ENCODE measurements at regions not wholly inside any gene's neighbourhood (a gene's known extent, or its start where the extent isn't known, plus 50 kb on each side); places are given as distances from the start of the nearest gene placed in this dataset.

GRCh38 chr13:81659984-81660383 is 1319.1 kb upstream of the SPRY2 start:
- intact Hi-C loops (cut with DNase I): no loop called here
- no peak for DNase-seq
- no peak for ATAC-seq

DNA sequence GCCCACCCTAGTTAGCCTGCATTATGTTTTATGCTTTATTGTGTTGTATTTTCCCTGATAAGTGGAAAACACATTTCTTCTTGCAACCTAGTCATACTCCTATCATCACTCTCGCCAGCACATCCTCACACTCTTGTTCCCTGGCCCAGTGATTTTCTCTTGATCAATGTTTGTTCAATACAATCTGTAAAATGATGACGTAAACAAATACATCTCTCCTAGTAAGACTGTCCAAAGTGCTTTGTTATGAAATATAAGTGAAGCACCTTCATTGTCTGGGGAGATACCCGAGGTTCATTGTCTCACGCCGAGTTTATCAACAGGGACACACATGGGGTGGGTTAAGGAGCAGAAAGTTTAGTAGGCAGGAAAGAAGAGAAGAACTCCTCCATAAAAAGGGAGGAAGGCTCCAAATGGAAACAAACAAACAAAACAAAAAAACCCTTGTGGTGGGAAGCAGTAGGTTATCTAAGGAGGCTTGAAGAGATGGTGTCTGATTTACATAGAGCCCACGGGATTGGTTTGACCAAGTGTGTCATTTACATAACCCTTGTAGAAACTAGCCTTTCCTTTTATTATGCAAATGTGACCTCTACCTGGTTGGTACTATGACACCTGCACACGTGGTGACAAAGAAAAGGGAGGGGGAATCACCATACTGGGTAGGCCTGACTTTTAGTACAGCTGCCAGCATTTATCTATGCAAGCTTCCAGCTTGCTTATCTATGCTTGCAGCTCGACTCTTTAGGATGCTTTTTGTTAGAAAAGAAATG is 1317.9 kb upstream of the SPRY2 start:
- DNase-seq: no peak
- intact Hi-C loops (cut with DNase I): no loop called here
- no peak for ATAC-seq

- intact Hi-C loops (cut with DNase I): no loop called here
- ATAC-seq (no peak), DNase-seq (no peak)
Measured at GRCh38 chr13:81639984-81640582, 1299.2 kb upstream of the SPRY2 start.

DNA sequence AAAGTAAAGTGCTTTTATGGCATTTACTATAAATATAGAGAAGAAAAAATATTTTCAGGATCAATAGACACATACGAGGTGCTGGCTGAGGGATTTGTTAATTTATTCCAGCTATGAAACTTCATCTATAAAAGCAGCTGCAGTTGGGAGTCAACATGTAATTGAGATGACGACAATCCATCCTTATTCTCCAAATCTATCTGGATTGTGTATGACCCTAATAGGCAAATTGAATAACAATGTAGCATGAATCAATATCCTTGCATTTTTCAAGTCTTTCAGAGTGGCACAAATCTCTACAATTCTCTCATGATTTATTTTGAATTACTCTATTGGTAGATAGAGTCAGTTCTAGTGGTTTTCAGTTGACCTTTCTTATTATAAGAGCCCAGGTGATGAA is 1296.5 kb upstream of the SPRY2 start:
- no peak for DNase-seq
- ATAC-seq: no peak
- intact Hi-C loops (cut with DNase I): no loop called here

GRCh38 chr13:81636120-81636519 is 1295.2 kb upstream of the SPRY2 start:
- intact Hi-C loops (cut with DNase I): no loop called here
- ATAC-seq (no peak), DNase-seq (no peak)

DNA sequence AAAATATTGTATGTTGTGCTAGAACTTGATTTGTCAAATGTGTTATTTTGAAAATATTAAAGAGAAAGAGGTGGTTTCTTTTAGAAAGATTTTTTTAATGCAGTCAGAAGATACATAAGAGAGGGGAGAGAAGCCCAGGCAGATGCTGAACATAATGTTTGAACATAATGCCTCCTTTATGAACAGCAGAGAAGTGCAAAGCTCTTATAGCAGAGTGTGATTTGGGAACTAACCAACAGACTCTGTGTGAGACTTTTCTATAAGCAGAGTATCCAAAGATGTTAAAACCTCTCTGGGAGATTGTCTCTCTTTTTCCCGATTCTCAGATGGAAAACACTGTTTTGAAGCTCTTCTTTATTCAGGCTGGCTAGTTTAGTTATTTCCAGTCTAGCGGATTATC is 1274.1 kb upstream of the SPRY2 start:
- ATAC-seq (no peak), DNase-seq (no peak)
- intact Hi-C loops (cut with DNase I): no loop called here

- ATAC-seq: no peak
- intact Hi-C loops (cut with DNase I): no loop called here
- DNase-seq: no peak
Measured at GRCh38 chr13:81610644-81611043, 1269.7 kb upstream of the SPRY2 start.

GRCh38 chr13:81609335-81609734 is 1268.4 kb upstream of the SPRY2 start:
- intact Hi-C loops (cut with DNase I): no loop called here
- DNase-seq (no peak), ATAC-seq (no peak)

DNA sequence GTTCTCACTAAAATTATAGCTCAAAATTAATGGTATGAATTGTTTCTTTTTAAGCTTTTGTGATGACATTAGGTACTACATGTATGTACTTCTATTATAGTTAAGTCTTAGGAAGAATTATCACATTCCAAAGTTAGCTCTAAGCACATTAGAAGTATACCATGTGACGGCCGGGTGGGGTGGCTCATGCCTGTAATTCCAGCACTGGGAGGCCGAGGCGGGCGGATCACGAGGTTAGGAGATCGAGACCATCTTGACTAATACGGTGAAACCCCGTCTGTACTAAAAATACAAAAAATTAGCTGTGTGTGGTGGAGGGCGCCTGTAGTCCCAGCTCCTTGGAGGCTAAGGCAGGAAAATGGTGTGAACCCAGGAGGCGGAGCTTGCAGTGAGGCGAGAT is 1265.1 kb upstream of the SPRY2 start:
- intact Hi-C loops (cut with DNase I): no loop called here
- ATAC-seq (no peak), DNase-seq (no peak)

DNA sequence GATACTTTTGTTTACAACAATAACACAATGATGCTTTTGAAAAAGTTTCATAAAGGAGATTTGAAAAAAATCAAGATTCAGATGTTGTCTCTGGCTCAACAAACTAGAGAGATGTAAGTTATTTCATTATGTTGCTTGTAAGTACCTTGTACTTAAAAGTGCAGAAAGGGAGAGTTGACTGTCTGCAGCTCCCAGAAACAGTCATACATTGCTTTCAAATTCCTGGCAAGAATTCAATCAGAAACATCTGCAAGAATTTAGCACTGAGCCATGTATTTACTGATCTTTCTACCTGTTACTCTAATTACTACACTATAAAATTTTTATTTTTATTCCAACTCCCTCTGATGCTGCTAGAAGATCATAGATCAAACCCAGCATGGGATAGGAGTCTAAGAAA is 1261.3 kb upstream of the SPRY2 start:
- intact Hi-C loops (cut with DNase I): no loop called here
- ATAC-seq (no peak), DNase-seq (no peak)

- intact Hi-C loops (cut with DNase I): no loop called here
- ATAC-seq (no peak), DNase-seq (no peak)
Measured at GRCh38 chr13:81597101-81597500, 1256.2 kb upstream of the SPRY2 start.

DNA sequence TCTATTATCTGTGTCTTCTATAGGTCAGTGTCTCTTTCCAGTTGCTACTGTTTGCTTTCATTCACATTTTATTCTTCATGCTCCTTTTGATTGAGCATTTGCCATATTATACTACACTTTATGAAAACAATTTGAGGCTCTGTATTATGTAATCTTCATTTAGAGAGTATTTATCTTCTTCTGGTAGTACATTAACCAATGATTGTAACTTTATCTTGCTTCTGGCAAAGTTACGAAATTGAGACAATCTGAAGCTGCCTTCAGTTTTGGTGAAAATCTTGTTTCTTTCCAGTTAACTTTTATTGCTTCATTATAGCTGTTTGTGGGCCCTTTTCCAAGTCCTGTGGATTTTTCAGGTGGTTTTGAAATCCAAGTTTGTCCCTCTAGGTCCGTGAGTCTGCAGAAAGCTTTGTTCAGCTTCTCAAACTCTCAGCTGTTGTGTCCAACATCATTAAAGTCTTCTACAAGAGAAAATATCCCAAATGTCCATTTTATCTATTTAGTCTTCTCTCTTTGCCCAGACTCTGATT is 1255.4 kb upstream of the SPRY2 start:
- ATAC-seq (no peak), DNase-seq (no peak)
- intact Hi-C loops (cut with DNase I): no loop called here

DNA sequence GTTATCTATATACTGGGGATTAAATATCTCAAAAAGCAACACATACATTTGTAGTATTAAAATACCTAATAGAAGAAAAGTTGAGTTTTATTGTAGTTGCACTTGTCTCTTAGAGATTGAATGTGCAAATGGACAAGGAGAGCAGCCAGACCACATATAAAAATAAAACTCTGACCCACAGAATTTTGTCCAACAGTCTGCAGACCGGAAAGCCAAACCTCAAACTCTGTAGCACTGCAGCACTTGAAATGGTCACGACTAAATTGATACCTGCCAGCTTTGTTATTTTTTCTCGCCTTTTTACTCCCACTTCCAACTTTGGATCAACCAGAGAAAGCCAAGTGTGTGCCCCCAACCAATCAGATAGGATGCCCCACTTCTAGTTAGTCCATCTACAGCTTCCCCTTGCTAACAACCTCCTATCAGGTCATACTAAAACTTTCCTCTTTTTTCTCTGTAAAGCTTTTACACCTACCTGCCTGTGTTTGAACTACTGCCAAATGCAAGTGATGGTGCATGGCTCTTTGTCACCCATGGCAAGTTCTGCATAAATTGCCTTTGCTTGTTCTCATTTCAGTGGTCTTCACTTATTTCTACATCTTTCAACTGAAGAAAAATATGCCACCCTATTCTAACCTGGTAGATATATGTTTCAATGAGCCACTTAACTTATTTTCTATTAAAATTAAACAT is 1250.7 kb upstream of the SPRY2 start:
- no peak for ATAC-seq
- DNase-seq: no peak
- intact Hi-C loops (cut with DNase I): no loop called here

- no peak for ATAC-seq
- intact Hi-C loops (cut with DNase I): no loop called here
- no peak for DNase-seq
Measured at GRCh38 chr13:81582381-81582780, 1241.5 kb upstream of the SPRY2 start.

DNA sequence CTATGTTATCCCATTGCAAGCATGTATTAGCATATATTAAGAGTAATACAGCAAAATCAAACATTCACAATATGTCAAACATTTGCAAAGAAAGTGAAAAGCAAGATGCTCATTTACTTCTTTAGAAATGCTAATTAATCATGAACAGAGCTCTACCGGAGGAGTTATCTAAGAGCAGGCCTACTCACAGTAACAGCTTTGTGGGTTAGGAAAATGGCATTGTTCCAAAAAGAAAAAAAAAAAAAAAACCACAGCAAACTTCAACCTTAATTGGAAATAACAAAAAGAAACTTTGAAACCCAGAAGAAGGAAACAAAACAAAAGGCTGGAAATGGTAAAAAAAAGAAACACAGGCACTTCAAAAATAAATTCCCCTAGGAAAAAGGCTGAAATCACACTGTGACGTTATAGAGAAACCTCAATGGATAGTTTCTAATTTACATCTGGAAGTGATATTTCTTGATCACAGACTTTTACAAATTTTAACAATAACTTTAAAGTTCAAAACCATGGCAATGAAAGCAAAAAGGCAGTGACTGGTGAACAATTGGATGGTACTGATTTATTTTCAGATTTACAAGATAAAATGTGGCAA is 1236.8 kb upstream of the SPRY2 start:
- DNase-seq (no peak), ATAC-seq (no peak)
- intact Hi-C loops (cut with DNase I): no loop called here

DNA sequence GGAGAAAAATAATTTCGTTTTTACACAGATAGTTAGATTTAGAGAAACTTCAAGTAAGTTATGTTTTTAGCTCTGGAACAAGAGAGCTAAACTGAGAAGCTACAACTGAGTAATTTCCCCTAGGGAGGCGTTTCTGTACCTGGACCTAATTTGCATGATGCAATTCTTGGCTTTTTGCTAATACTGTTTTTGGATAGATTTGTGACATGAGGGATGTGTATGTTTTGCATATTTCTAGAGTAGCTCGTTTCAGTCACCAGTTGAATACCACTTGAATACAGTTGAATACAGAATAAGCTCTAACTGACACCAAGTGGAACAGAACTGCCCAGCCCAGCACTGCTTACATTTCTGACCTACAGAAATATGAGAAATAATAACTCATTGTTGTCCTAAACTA is 1227.9 kb upstream of the SPRY2 start:
- ATAC-seq (no peak), DNase-seq (no peak)
- intact Hi-C loops (cut with DNase I): no loop called here

DNA sequence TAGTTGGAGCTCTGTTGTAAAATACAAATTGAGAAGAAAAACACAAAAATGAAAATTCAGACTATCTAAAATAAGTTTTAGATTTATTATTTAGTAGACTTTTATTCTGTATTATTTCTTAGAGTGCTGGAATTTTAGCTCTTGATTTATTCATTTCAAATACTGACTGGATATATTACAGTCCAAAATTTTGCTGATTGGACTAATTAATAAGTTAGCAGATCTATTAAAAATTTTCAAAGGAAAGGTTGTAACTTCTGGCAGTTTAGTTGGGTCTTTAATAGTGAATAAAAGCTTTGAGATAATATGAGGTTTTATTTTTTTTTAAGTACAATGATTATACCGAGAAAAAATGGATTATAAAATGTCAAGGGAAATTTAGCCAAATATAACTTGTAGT is 1224.9 kb upstream of the SPRY2 start:
- no peak for DNase-seq
- no peak for ATAC-seq
- intact Hi-C loops (cut with DNase I): no loop called here

DNA sequence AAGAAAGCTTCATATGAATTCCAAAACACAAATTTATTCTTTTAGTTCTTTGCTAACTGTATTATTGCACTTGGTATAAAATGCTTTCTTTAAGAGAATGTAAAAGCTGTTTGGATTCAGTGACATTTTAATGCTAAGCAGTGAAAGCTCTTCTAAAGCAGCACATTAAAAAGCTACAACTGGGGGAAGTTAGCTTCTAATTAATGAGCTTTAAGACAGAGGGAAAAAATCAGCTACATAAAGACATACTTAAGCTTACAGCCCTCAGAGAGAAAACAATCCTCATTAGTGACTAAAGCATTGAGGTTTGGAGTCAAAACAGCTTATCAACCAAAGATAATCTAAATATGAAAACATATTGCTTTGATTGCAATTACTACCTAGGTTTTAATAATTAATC is 1222.2 kb upstream of the SPRY2 start:
- DNase-seq (no peak), ATAC-seq (no peak)
- intact Hi-C loops (cut with DNase I): no loop called here

DNA sequence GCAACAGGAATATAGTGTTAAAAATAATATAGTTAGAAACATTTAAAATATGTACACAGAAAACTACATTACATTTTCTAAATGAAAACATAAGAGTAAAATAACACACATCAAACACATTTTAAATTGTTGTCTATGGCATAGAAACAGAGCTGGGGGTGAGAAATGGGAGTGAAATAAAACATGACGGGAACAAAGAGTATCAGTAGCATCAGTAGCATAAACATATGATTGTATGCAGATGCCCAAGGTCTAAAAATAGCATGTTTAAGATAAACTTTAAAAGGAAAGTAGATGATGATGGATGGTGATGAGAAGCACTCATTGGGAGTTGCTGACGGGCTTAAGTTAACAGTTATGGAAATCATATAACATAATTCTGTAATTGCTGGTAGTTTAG is 1221.7 kb upstream of the SPRY2 start:
- intact Hi-C loops (cut with DNase I): no loop called here
- no peak for ATAC-seq
- DNase-seq: no peak

GRCh38 chr13:81551036-81551435 is 1210.1 kb upstream of the SPRY2 start:
- intact Hi-C loops (cut with DNase I): no loop called here
- DNase-seq: no peak
- ATAC-seq: no peak
